Suppressor macrophage treated with lipopolysaccharide for 1 hour (primary cell): ENCODE measurements at regions not wholly inside any gene's neighbourhood (a gene's known extent, or its start where the extent isn't known, plus 50 kb on each side); places are given as distances from the start of the nearest gene placed in this dataset.
"Not testable (repeated sequence)": the region's sequence is repeated elsewhere in the genome, so short reads cannot be mapped to it uniquely, and the experiment has no call there.

Experiments
- DNase-seq, 3 donors: peaks; one replicate each; pipeline ENCODE4 v3.0.0-alpha.2; 2020 to 2022

DNA sequence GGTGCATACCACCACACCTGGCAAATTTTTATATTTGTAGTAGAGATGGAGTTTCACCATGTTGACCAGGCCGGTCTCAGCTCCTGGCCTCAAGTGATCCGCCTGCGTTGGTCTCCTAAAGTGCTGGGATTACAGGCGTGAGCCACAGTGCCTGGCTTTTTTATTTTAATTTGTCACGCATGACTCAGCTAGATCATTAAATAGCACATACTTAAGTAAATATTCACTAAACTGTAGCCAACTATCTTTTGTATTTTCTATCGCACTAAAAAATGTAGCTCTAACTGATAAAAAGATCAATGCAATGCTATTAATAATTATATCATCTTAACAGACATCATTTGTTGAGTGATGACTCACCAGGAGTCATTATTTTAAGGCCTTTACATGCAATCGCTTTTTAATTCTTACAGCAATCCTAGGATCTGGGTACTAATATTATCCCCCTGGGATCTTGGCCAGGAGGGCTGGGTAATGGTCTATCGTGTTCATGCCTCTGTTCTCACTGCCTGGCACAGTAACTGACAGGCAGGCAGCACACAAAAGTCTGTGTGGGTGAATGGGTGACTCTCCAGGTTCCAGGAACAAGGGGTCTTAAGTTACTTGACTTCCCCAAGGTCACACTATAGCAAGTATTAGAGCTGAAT is 693.5 kb upstream of the EEF2KMT start:
- no peak for DNase-seq

DNA sequence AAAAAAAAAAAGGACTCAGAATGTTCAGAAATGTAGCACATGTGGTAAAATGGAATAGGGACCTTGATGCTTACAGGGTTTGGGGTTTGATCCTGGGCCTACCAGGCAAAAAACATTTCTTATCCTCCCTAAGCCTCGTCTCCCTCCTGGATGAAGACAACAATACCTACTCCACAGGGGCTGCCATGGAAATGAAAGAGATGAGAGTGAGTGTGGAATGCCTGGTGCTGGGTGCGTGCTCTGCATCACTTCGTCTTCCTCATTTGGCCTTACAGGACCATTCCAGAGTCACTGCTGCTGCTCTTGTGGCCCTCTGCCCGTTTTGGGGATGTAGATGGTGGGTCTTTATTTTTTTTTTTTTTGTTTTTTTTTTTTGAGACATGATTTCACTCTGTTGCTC is 692.9 kb upstream of the EEF2KMT start:
- no peak for DNase-seq

DNA sequence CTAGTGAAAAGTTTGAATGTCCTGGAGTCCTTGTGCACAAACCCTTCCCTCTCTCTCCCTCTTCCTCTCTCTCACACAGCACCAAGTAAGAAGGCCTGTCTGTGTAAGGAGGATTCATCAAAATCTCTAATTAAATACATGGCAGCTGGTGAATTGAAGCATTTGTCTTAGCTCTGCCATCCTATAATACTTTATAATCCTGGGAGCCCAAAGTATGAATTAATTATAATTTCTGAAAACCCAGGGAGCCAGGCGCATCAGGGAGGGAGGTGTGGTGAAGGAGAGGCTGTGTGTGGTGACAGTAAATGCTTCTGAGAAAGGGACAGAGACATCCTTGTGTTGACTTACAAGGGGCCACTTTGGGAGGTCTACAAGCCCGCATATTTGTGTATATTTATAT is 691.4 kb upstream of the EEF2KMT start:
- no peak for DNase-seq

DNA sequence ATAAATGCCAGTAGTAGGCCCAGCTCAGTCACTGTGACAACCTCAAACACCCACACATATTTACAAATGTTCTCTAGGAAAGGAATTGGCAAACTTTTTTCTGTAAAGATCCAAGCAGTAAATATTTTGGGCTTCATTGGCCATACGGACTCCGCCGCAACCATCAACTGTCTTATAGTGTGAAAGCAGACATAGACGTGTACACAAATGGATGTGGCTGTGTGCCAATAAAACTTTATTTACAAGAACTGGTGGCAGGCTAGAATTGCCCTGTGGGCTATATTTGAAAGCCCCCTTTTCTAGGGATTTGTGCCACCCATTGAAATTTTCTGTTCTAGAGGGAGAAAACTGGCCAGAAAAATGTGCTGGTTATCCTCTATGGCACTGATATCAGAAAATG is 683.8 kb upstream of the EEF2KMT start:
- DNase-seq, result no peak

DNA sequence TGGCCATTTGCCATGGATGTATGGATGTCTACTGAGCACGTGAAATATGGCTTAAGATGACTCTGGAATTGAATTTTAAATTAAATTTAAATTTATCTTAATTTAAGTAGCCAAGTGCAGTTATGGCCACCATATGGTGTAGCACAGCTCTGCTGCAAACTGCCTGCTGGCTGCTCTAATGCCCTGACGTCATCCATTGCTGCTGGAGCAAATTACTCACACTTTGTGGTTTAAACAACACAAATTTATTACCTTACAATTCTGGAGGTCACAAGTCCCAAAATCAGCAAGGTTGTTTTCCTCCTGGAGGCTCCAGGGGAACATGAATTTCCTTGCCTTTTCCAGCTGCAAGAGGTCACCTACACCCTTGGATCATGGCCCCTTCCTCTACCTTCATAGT is 679.3 kb upstream of the EEF2KMT start:
- no peak for DNase-seq

DNA sequence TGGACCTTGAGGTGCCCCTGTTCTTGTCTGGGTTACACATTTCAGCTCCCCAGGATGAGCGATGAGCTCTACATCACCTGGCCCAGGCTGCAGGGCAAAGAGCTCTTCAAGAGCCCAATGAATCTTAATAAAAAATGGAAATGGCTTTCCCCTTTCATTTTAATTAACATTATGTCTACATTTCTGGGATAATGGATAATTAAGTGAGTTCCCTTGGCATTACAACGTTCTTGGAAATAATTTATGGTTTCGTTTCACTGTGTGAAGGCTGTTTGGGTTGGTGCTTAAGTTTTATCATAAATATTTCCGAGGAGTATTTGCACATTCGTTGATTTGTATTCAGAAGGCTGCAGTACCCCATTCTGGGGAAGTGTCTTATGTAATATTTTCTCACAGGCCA is 678.3 kb upstream of the EEF2KMT start:
- no peak for DNase-seq

DNA sequence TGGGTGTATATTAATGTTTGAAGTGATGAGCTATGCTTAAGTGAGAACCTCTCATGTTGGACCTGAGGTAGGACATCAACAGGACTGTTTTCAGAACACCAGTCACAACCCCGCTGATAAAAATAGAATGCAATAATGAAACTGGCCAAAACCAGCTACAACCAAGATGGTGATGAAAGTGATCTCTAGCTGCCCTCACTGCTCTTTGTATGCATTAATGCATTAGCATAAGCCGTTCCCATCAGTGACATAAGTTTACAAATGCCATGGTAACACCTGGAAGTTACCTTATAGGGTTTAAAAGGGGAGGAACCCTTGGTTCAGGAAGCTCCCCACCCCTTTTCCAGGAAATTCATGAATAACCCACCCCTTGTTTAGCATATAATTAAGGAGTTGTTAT is 672.5 kb upstream of the EEF2KMT start:
- DNase-seq, result no peak

DNA sequence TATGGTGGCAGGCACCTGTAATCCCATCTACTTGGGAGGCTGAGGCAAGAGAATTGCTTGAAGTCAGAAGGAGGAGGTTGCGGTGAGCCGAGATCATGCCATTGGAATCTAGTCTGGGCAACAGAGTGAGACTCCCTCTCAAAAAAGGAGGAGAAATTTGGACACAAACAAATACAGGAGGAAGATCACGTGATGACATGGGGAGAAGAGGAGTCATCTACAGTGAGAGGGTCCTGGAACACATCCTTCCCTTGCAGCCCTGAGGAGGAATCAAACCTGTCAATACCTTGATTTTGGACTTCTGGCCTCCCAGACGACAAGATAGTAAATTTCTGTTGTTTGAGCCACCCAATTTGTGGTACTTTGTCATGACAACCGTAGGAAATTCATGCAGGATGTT is 671.9 kb upstream of the EEF2KMT start:
- no peak for DNase-seq

DNA sequence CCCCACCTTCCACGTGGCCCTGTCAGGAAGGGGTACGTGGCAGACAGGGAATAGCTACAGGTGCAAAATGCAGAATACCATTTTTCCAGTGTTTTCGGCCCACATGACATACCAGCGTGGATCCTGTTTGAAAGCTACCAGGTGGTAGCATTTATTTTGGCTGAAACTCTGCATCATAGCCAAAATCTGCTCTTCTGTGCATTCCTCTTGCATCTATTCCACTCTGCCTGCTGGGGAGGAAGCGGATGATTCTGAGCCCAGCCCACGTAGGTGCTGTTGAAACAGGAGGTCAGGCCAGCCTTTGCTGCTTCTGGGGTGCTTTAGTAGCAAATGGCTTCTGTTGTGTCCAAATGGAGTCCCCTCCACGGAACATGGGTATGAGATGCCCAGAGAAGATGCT is 670.9 kb upstream of the EEF2KMT start:
- no peak for DNase-seq

DNA sequence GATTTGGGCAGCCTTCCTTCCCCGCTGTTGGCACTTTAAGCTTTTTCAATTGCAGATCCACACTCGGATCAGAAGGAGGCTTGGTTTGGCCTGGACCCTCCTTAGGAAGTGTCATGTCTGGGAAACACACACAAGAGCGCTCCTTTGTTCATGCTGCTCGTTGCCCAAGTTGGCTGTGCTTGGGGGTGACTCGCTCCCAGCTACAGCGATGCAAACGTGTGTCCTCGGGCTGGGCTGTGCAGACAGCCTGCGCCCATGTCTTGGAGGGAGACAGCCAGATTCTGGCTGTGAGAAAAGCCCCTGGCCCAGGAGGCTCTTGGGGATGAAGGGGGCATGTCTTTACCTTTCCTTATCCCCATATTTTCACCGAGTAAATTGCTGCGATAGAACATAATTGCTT is 665.6 kb upstream of the EEF2KMT start:
- DNase-seq, result no peak

DNA sequence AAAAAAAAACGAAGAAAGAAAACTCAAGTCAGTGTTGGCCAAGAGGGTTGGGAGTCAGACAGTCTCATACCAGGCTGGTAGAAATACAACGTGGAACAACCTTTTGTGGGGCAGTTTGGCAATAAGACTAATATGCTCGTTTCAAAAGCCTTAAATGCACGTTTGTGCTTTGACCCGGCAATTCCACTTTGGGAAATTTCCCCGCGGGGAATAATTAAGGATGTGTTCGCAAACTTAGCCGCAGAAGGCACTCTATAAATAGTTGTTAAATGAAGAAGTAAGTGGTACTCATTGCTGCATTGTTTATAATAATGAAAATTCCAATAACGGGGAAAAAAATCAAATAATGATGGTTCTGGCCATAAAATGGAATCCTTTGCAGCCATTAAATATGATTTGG is 664.8 kb upstream of the EEF2KMT start:
- DNase-seq, result no peak

DNA sequence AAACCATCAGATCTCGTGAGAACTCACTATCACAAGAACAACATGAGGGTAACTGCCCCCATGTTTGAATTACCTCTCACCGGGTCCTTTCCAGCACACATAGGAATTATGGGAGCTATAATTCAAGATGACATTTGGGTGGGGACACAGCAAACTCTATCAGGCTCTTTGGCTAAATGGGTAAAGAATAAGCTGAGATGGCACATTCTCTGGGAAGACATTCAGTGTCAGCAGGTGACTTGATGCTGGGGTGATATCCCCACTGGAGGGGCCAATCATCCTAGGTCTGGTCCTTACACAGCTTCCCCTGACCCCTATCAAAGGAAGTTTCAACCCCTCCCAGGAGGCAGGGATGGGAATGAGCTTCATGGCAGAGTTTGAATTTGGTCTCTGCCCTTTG is 664.0 kb upstream of the EEF2KMT start:
- DNase-seq, result no peak

DNA sequence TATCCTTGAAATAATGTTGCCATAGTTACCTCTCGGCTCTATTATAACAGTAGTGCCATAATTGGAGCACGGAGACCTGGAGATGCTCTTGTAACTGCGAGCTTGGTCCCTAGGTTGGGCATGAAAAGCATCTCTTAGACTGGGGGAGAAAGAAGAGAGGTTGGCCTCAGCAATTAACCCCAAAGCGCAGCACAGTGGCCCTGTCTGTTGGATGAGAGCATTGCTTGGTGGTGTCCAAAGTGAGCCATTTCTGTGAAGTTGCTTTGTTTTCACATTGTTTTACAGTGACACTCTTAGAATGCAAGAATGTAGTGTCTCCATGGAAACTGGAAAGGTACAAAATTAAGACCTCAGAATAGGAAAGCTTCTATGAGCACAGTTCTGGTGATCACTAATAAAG is 660.7 kb upstream of the EEF2KMT start:
- DNase-seq, result no peak

DNA sequence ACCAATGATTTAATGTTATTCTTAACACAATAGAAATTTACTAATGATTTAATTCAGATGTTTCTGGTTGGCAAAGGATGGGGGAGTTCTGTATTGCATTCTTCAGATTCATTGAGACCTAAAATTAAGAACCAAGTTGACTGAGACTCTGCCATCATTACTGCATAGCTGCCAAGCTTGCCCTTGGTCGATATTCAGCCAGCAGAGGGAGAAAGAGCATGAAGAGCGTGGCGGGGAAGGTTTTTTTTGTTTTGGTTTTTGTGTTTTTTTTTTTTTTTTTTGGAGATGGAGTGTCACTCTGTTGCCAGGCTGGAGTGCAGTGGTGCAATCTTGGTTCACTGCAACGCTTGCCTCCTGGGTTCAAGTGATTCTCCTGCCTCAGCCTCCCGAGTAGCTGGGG is 659.4 kb upstream of the EEF2KMT start:
- DNase-seq, result no peak

DNA sequence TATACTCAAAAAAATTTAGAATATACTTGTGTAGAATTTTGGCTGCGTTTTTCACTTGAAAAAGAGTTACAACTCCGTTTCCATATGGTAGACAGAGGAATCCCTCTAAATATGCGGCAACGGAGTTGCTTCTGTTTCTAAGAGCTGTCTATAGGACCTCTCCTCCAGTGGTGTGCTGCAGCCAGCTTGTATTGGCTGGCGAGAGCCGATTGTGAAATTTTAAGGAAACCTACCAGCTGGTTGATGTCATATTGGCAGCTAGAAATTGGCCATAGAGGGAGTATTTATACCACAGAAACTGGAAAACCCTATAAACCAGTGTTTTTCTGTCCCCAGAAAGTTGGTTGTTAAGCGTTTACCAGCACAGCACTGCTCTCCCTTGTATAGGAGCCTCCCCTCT is 655.8 kb upstream of the EEF2KMT start:
- no peak for DNase-seq

DNA sequence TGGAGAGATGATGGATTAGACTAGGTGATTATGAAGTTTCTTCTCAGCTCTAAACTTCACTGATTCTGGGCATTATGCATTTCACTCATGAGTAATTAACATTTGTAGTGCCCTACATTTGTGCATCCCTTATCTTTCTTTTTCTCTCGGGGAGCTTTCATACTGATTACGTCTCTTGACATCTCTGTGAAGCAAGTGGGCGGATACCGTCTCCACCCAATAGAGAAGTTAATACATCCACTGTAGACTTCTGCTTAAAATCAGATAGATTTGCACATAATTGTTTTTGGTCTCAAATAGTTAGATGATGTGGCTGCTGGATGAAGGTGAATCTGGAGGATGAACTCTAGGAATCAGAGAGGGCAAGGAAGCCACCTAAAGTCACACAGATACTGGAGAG is 653.6 kb upstream of the EEF2KMT start:
- DNase-seq, result no peak

DNA sequence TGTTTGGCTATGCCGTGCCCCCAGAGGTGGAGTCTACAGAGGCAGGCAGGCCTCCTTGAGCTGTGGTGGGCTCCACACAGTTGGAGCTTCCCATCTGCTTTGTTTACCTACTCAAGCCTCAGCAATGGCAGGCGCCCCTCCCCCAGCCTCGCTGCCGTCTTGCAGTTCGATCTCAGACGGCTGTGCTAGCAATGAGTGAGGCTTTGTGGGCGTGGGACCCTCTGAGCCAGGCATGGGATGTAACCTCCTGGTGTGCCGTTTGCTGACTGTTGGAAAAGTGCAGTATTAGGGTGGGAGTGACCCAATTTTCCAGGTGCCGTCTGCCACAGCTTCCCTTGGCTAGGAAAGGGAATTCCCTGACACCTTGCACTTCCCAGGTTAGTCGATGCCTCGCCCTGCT is 652.8 kb upstream of the EEF2KMT start:
- DNase-seq, result not testable (repeated sequence)

DNA sequence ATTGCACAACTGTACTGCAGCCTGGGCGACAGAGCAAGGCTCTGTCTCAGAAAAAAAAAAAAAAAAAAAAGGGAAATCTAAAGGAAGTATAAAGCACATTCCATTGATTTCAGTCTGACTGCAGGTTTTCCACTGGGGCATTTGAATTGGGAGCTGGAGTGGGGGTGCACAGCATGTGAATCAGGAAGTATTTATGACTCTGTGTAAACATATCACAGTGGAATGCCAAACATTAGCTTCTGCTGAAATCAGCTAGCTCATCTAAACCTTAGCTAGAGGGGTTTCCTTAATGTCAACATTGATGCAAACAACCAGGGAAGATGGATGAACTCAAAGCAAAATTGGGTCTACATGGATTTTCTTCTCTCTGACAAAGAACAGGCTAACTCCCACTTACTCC is 641.0 kb upstream of the EEF2KMT start:
- no peak for DNase-seq

DNA sequence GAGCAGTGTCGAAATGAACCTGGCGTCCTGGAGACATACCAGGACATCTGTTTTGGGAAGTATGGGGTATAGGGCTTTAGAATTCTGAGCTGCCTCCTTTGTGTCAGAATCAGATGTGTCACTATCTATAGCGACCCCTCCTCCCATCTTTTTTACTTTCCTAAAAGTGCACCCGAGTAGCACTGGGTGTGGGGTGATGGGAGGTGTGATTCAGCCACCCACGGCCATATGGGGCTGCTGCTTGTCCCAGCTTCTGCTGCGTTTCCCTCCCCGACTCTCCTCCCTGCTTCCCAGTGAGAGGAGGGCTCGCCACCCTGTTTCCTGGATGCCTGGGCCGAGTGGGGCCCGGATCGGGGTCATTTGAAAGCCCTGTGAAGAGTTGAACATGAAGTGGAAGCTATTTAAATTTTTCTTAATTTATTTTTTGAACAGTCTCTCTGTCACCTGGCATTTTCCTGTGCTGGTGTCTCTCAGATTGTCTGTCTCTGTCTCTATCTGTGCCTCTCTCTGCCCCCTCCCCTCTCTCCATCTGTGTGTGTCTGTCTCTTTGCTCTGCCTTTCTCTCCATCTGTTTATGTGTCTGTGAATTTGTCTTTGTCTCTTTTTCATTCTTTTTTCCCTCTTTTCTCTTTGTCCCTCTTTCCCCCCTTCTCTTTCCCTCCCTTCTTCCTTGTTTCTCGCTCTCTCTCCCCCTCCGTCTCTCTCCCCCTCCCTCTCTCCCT is 638.8 kb upstream of the EEF2KMT start:
- no peak for DNase-seq

DNA sequence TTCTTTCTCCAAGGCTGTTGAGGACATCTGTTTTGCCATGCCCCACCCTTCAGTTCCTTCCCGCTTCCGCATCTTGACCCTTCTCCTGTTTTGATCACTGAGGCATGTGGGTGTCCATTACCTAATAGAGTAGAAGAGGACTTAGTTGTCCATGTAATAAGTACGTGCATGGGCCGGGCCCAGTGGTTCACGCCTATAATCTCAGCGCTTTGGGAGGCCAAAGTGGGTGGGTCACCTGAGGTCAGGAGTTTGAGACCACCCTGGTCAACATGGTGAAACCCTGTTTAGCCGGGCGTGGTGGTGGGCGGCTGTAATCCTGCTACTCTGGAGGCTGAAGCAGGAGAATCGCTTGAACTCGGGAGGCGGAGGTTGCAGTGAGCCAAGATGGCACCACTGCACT is 637.8 kb upstream of the EEF2KMT start:
- DNase-seq, result no peak

DNA sequence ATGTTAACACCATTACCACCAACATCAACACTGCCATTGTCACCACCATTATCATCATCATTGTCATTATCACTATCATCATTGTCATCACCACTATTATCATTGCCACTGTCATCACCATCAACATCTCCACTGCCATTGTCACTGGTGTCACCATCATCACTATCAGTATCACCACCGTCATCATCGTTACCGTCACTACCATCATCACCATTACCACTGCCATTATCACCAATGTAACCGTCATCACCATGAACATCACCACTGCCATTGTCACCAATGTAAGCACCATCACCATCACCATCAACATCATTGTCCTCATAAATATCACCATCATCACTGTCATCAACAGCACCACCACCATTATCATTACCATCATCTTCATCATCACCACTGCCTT is 633.2 kb upstream of the EEF2KMT start:
- no peak for DNase-seq

DNA sequence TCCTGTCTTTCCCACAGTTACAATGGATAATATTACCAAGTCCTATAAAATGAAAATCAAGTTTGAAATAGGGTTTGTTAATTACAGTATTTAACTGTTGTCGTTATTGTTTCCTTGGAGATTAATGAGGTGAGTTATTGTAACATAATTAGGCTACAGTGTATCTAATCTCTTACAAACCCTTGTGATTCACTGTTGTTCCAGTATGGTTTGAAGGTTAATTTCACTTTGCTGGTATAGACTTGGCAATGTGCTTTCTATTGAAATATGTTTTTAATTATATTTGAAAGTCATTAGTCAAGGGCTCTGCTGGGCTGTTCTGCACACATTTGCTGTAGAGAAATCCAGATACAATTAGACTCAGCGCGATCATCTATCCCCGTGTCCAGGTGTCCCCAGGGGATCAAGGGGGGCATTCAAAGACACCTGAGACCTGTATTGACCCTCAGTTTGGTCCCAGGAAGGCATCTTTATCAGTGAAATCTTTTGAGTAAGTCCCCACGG is 624.6 kb upstream of the EEF2KMT start:
- DNase-seq, result no peak

DNA sequence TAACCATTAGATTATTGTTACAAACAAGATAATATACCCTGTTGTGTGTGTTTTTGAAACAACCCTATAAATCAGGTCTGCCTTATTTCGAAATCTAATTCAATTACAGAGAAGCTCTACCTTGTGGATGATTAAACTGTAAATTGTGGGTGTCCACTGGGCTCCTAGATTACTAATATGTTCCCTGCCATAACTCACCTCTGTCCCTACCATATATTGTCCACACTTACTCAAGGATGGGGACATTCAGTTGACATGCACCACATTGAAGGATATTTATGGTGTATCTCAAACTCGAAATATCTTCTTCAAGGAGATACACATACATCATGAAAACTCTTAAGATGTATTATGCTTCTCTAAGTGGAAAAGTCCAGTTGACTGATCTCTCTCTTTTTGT is 617.6 kb upstream of the EEF2KMT start:
- DNase-seq, result no peak

DNA sequence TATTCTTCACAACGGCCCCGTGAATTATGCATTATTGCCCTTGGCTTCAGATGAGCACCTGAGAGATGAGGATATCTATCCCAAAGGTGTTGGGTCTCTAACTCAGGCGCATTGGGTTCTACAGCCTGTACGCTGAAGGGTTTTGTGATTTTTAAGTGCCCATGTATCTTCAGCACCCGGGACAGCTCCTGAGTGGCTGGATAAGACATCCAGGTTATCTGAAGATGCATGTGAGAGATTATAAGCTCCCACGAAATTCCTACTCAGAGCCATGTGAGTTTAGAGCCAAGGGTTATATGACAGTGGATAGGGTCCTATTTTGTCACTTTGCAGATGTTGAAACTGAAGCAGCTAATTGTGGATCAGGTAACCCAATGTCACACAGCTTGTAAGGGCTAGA is 612.3 kb upstream of the EEF2KMT start:
- peak in 1 of 3 donors; percentile 1 for DNase-seq

DNA sequence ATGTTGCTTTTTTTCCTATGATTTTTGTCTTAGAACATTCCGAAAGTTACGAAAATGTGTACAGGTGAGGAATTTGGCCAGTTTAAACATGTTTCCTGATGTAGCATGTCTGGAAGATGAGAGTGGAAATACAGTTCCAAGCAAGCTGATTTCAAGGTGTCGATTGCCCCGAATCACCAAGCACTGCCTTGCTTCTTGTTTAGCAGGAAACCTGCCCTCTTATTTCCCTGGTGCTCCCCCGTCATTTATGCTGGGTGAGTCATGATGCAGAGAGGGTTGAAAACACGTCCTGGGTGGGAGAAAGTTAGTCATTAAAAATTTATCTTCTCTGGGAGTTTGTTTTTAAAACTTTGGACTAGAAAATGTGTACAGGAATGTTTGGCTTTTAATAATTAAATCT is 608.6 kb upstream of the EEF2KMT start:
- no peak for DNase-seq
